Epithelial cell of prostate (primary cell): ENCODE measurements at regions not wholly inside any gene's neighbourhood (a gene's known extent, or its start where the extent isn't known, plus 50 kb on each side); places are given as distances from the start of the nearest gene placed in this dataset.

Source experiments
- DNase-seq: peaks from one replicate; pipeline ENCODE4 v3.0.0-alpha.2; 2011; ENCODE audit warnings: low read depth, low spot score
- H3K27ac ChIP-seq: fragments of 450-650 bp; 2 replicates; pipeline ENCODE4 v1.5.1; 2017; ENCODE audit warnings: mild to moderate bottlenecking

GRCh38 chr17:72399608-72400487 lies 279.0 kb downstream of the SOX9 start:
- H3K27ac ChIP-seq = no peak overlapping the region

GRCh38 chr17:72400488-72400827 lies 279.6 kb downstream of the SOX9 start:
- no peak overlapping the region for H3K27ac ChIP-seq
- no peak for DNase-seq

More at GRCh38 chr17:72399608-72400487, 279.0 kb downstream of the SOX9 start:
- DNase-seq = no peak

GRCh38 chr17:72400863-72401262 lies 280.0 kb downstream of the SOX9 start:
- no peak overlapping the region for H3K27ac ChIP-seq
- no peak for DNase-seq

- no peak overlapping the region for H3K27ac ChIP-seq
- DNase-seq = no peak
Observed at GRCh38 chr17:72401883-72402726, 281.3 kb downstream of the SOX9 start.

GRCh38 chr17:72402727-72403210 lies 281.9 kb downstream of the SOX9 start:
- H3K27ac ChIP-seq = no peak overlapping the region
- DNase-seq = no peak

- DNase-seq = no peak
- no peak overlapping the region for H3K27ac ChIP-seq
Observed at GRCh38 chr17:72403713-72404209, 282.9 kb downstream of the SOX9 start.

GRCh38 chr17:72404872-72405271 lies 284.1 kb downstream of the SOX9 start:
- no peak overlapping the region for H3K27ac ChIP-seq
- no peak for DNase-seq

- H3K27ac ChIP-seq = peak overlapping the region; percentile 56
Observed at GRCh38 chr17:72405662-72406230, 284.9 kb downstream of the SOX9 start.

GRCh38 chr17:72406498-72406897 lies 285.7 kb downstream of the SOX9 start:
- no peak for DNase-seq
- peak overlapping the region; percentile 56 for H3K27ac ChIP-seq

More at GRCh38 chr17:72405662-72406230, 284.9 kb downstream of the SOX9 start:
- no peak for DNase-seq

- H3K27ac ChIP-seq = peak overlapping the region; percentile 56
- DNase-seq = peak; percentile 54
Observed at GRCh38 chr17:72407336-72407909, 286.6 kb downstream of the SOX9 start.

- DNase-seq = no peak
- peak overlapping the region; percentile 56 for H3K27ac ChIP-seq
Observed at GRCh38 chr17:72407931-72408330, 287.1 kb downstream of the SOX9 start.

GRCh38 chr17:72408641-72409040 lies 287.8 kb downstream of the SOX9 start:
- H3K27ac ChIP-seq = peak overlapping the region; percentile 56

GRCh38 chr17:72409405-72410002 lies 288.7 kb downstream of the SOX9 start:
- DNase-seq = no peak
- H3K27ac ChIP-seq = peak overlapping the region; percentile 81

More at GRCh38 chr17:72408641-72409040, 287.8 kb downstream of the SOX9 start:
- no peak for DNase-seq

- DNase-seq = peak; percentile 85
- peak overlapping the region; percentile 81 for H3K27ac ChIP-seq
Observed at GRCh38 chr17:72411124-72411563, 290.3 kb downstream of the SOX9 start.

GRCh38 chr17:72412650-72413076 lies 291.8 kb downstream of the SOX9 start:
- no peak for DNase-seq
- H3K27ac ChIP-seq = peak overlapping the region; percentile 81

- no peak for DNase-seq
- peak overlapping the region; percentile 81 for H3K27ac ChIP-seq
Observed at GRCh38 chr17:72413077-72414031, 292.5 kb downstream of the SOX9 start.

GRCh38 chr17:72414032-72414396 lies 293.2 kb downstream of the SOX9 start:
- no peak for DNase-seq
- H3K27ac ChIP-seq = no peak overlapping the region
